Activated CD4-positive, alpha-beta memory T cell treated with anti-CD3 and anti-CD28 coated beads for 36 hours (primary cell): ENCODE measurements at regions not wholly inside any gene's neighbourhood (a gene's known extent, or its start where the extent isn't known, plus 50 kb on each side); places are given as distances from the start of the nearest gene placed in this dataset.
"Not testable (repeated sequence)": the region's sequence is repeated elsewhere in the genome, so short reads cannot be mapped to it uniquely, and the experiment has no call there.

Experiments used
- CTCF ChIA-PET: fragments of 350-600 bp; sonication (Branson Sonifier 250); formaldehyde crosslinking; loops from one replicate; lab custom pipeline; 2021; ENCODE audit warnings: antibody characterized with exemption, inconsistent platforms; lab: Charles Lee
- POLR2A ChIA-PET: fragments of 350-600 bp; sonication (Branson Sonifier 250); formaldehyde crosslinking; loops from one replicate; lab custom pipeline; 2021; ENCODE audit warnings: antibody characterized with exemption; lab: Charles Lee
- DNase-seq: peaks from one replicate; pipeline ENCODE4 v3.0.0-alpha.2; 2020
- H3K27ac Mint-ChIP-seq: one replicate; pipeline ENCODE4 v1.8.0; 2021; ENCODE audit warnings: mixed read lengths
- H3K27me3 Mint-ChIP-seq: one replicate; pipeline ENCODE4 v1.8.0; 2021; ENCODE audit warnings: mixed read lengths
- H3K36me3 Mint-ChIP-seq: one replicate; pipeline ENCODE4 v1.8.0; 2021; ENCODE audit warnings: mixed read lengths
- H3K4me1 Mint-ChIP-seq: one replicate; pipeline ENCODE4 v1.8.0; 2021; ENCODE audit warnings: low read depth, mixed read lengths
- H3K4me3 Mint-ChIP-seq: one replicate; pipeline ENCODE4 v1.8.0; 2021; ENCODE audit warnings: mild to moderate bottlenecking, mixed read lengths
- H3K9me3 Mint-ChIP-seq: one replicate; pipeline ENCODE4 v1.8.0; 2021; ENCODE audit warnings: mixed read lengths
- intact Hi-C: fragments of 100-400 bp; cut with micrococcal nuclease; formaldehyde crosslinking; loops from one replicate; pipeline ENCODE4 v1.15.1; 2023

GRCh38 chr12:31813305-31813704, 84.5 kb upstream of the AMN1 start:
- no peak overlapping the region for H3K27ac Mint-ChIP-seq
- no peaks in the 10 kb centered on the region for H3K27me3 Mint-ChIP-seq
- no peak overlapping the region for H3K4me3 Mint-ChIP-seq
- ChIA-PET POLR2A (no interaction called here), CTCF (interaction anchor here (0.6 kb wide), 1 partner anchor 174 kb away, joined by 3 read pairs; no protein-coding TSS in a partner anchor)
- intact Hi-C loops: no loop called here
- no peaks in the 10 kb centered on the region for H3K9me3 Mint-ChIP-seq
- DNase-seq: no peak
- H3K36me3 Mint-ChIP-seq: no peaks in the 10 kb centered on the region
- H3K4me1 Mint-ChIP-seq: peaks cover 18% of the 10 kb centered on the region

GRCh38 chr12:31807773-31808097, 78.9 kb upstream of the AMN1 start:
- ChIA-PET CTCF (interaction anchor here (0.7 kb wide), 1 partner anchor 249 kb away, joined by 3 read pairs; no protein-coding TSS in a partner anchor), POLR2A (interaction anchor here (0.6 kb wide), 1 partner anchor 106 kb away, joined by 3 read pairs; no protein-coding TSS in a partner anchor)
- Mint-ChIP-seq H3K4me3 (no peak overlapping the region), H3K27ac (peak overlapping the region; percentile 73), H3K4me1 (peaks cover 53% of the 10 kb centered on the region), H3K9me3 (peaks cover 2% of the 10 kb centered on the region), H3K27me3 (no peaks in the 10 kb centered on the region), H3K36me3 (peaks cover 6% of the 10 kb centered on the region)
- no peak for DNase-seq
- intact Hi-C loops: no loop called here

- H3K36me3 Mint-ChIP-seq, H3K9me3 Mint-ChIP-seq, H3K27me3 Mint-ChIP-seq, intact Hi-C loops: not testable (repeated sequence)
- H3K27ac Mint-ChIP-seq: peak overlapping the region; percentile 73
- DNase-seq: peak; percentile 40
- peaks cover 53% of the 10 kb centered on the region for H3K4me1 Mint-ChIP-seq
- POLR2A ChIA-PET: interaction anchor here (0.6 kb wide), 1 partner anchor 107 kb away, joined by 3 read pairs; no protein-coding TSS in a partner anchor
- CTCF ChIA-PET: interaction anchor here (0.7 kb wide), 1 partner anchor 249 kb away, joined by 3 read pairs; no protein-coding TSS in a partner anchor
- H3K4me3 Mint-ChIP-seq: peak overlapping the region; percentile 27
Measured at GRCh38 chr12:31807081-31807772, 78.4 kb upstream of the AMN1 start.

GRCh38 chr12:31805681-31806080, 76.9 kb upstream of the AMN1 start:
- DNase-seq, H3K4me3 Mint-ChIP-seq, intact Hi-C loops, H3K36me3 Mint-ChIP-seq, H3K27ac Mint-ChIP-seq, CTCF ChIA-PET, POLR2A ChIA-PET, H3K9me3 Mint-ChIP-seq, H3K27me3 Mint-ChIP-seq: not testable (repeated sequence)
- H3K4me1 Mint-ChIP-seq: peaks cover 49% of the 10 kb centered on the region

DNA sequence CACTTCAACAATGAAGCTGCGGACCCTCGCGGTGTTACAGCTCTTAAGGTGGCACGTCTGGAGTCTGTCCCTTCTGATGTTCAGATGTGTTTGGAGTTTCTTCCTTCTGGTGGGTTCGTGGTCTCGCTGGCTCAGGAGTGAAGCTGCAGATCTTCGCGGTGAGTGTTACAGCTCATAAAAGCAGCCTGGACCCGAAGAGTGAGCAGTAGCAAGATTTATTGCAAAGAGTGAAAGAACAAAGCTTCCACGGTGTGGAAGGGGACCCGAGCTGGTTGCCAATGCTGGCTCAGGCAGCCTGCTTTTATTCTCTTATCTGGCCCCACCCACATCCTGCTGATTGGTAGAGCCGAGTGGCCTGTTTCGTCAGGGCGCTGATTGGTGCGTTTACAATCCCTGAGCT, 75.9 kb upstream of the AMN1 start:
- intact Hi-C loops: loop anchor here (1.0 to 5.0 kb wide), 4 partner anchors 37 to 330 kb away; no protein-coding TSS in a partner anchor
- peak overlapping the region; percentile 79 for H3K27ac Mint-ChIP-seq
- H3K36me3 Mint-ChIP-seq, H3K9me3 Mint-ChIP-seq, POLR2A ChIA-PET, H3K27me3 Mint-ChIP-seq: not testable (repeated sequence)
- peaks cover 49% of the 10 kb centered on the region for H3K4me1 Mint-ChIP-seq
- H3K4me3 Mint-ChIP-seq: peak overlapping the region; percentile 66
- CTCF ChIA-PET: interaction anchor here (0.7 to 1.4 kb wide), 2 partner anchors 152 kb away, joined by 4 to 6 read pairs; no protein-coding TSS in a partner anchor
- DNase-seq: peak; percentile 40

- DNase-seq: no peak
- ChIA-PET POLR2A (interaction anchor here (0.7 to 0.9 kb wide), 2 partner anchors 67 to 75 kb away, joined by 3 to 4 read pairs; partner anchors contain the start of gene AMN1), CTCF (interaction anchor here (0.7 to 1.4 kb wide), 2 partner anchors 151 to 152 kb away, joined by 4 to 6 read pairs; no protein-coding TSS in a partner anchor)
- Mint-ChIP-seq H3K36me3 (peaks cover 9% of the 10 kb centered on the region), H3K27ac (peak overlapping the region; percentile 79), H3K4me3 (peak overlapping the region; percentile 66), H3K27me3 (no peaks in the 10 kb centered on the region), H3K9me3 (peaks cover 3% of the 10 kb centered on the region), H3K4me1 (peaks cover 47% of the 10 kb centered on the region)
- intact Hi-C loops: loop anchor here (1.0 to 5.0 kb wide), 4 partner anchors 37 to 330 kb away; no protein-coding TSS in a partner anchor
Measured at GRCh38 chr12:31804185-31804504, 75.3 kb upstream of the AMN1 start.

DNA sequence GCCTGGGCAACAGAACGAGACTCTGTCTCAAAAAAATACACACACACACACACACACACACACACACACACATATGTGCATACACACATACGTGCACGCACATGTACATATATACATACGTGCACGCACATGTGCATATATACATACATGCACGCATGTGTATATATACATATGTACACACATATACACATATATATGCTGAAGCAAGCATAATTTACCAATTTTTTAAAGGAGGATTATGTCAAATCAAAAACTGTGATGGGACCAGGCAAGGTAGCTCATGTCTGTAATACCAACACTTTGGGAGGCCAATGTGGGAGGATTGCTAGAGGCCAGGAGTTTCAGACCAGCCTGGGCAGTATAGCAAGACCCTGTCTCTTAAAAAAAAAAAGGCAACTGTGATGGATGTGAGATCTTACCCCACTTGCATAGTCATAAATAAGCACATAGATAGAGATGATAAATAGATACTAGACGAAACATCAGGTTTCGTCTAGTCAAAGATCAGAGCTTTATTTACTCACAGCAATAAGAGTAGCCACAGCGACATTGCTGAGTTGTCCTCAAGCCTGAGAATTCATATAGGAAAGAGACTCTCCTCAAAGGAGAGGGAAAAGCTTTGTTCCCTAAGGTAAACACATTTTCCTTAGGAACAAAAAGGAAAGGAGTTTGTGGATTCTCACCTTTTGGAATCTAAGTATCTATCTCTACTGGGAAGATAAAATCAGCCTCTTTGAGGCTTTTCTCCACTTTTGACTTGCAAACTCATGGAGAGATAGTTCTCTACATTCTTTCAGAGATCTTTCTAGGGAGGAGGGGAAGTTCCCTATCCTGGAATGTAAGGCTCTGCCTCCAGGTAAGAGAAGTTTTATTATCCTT, 74.7 kb upstream of the AMN1 start:
- CTCF ChIA-PET: interaction anchor here (0.7 to 1.4 kb wide), 2 partner anchors 151 to 153 kb away, joined by 4 to 6 read pairs; no protein-coding TSS in a partner anchor
- Mint-ChIP-seq H3K4me1 (peaks cover 47% of the 10 kb centered on the region), H3K36me3 (peaks cover 9% of the 10 kb centered on the region), H3K27me3 (no peaks in the 10 kb centered on the region), H3K9me3 (peaks cover 3% of the 10 kb centered on the region), H3K4me3 (peak overlapping the region; percentile 66), H3K27ac (peak overlapping the region; percentile 23)
- intact Hi-C loops: loop anchor here (1.0 to 5.0 kb wide), 4 partner anchors 36 to 331 kb away; no protein-coding TSS in a partner anchor
- no peak for DNase-seq
- POLR2A ChIA-PET: interaction anchor here (0.7 to 0.9 kb wide), 3 partner anchors 66 to 181 kb away, joined by 3 to 4 read pairs (median 3); partner anchors contain the start of gene AMN1

- Mint-ChIP-seq H3K4me3 (no peak overlapping the region), H3K27ac (no peak overlapping the region), H3K9me3 (peaks cover 3% of the 10 kb centered on the region), H3K36me3 (peaks cover 9% of the 10 kb centered on the region), H3K4me1 (peaks cover 43% of the 10 kb centered on the region), H3K27me3 (no peaks in the 10 kb centered on the region)
- intact Hi-C loops: loop anchor here (5.0 kb wide), 2 partner anchors 35 to 55 kb away; no protein-coding TSS in a partner anchor
- CTCF ChIA-PET: interaction anchor here (0.9 to 1.6 kb wide), 2 partner anchors 70 to 149 kb away, joined by 3 to 5 read pairs; no protein-coding TSS in a partner anchor
- no peak for DNase-seq
- POLR2A ChIA-PET: no interaction called here
Measured at GRCh38 chr12:31801872-31802271, 73.1 kb upstream of the AMN1 start.

- peak overlapping the region; percentile 4 for H3K4me3 Mint-ChIP-seq
- intact Hi-C loops: no loop called here
- CTCF ChIA-PET: no interaction called here
- H3K36me3 Mint-ChIP-seq: peaks cover 3% of the 10 kb centered on the region
- peak; percentile 30 for DNase-seq
- POLR2A ChIA-PET: no interaction called here
- H3K27ac Mint-ChIP-seq: peak overlapping the region; percentile 57
- no peaks in the 10 kb centered on the region for H3K27me3 Mint-ChIP-seq
- H3K9me3 Mint-ChIP-seq: peaks cover 2% of the 10 kb centered on the region
- H3K4me1 Mint-ChIP-seq: peaks cover 24% of the 10 kb centered on the region
Measured at GRCh38 chr12:31797230-31797872, 68.5 kb upstream of the AMN1 start.

- DNase-seq: no peak
- POLR2A ChIA-PET: no interaction called here
- CTCF ChIA-PET: no interaction called here
- Mint-ChIP-seq H3K4me1 (peaks cover 23% of the 10 kb centered on the region), H3K36me3 (peaks cover 3% of the 10 kb centered on the region), H3K4me3 (no peak overlapping the region), H3K9me3 (peaks cover 2% of the 10 kb centered on the region), H3K27ac (no peak overlapping the region), H3K27me3 (no peaks in the 10 kb centered on the region)
- intact Hi-C loops: no loop called here
Measured at GRCh38 chr12:31796270-31796951, 67.6 kb upstream of the AMN1 start.

DNA sequence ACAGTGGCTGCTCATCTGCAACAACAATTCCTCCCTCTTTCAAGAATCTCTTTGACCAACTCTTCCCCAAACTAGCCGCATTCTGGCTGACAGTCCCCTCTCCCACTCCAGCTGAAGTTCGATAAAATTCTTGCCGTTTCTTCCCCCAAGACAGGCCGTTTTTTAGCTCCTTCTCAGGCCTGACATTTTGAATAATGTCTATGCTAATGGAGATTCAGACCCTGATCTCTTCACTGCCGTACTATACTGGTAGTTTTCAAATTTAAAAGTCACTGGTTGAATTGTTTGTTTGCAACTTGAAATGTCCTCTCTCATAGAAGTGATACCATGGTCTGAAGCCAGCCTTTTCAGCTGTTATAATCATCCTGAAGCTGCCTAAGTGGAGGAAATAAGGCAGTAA, 65.9 kb upstream of the AMN1 start:
- Mint-ChIP-seq H3K4me1 (peaks cover 37% of the 10 kb centered on the region), H3K9me3 (no peaks in the 10 kb centered on the region), H3K27ac (no peak overlapping the region), H3K27me3 (no peaks in the 10 kb centered on the region), H3K4me3 (no peak overlapping the region), H3K36me3 (no peaks in the 10 kb centered on the region)
- intact Hi-C loops: no loop called here
- CTCF ChIA-PET: no interaction called here
- POLR2A ChIA-PET: no interaction called here
- no peak for DNase-seq
